ENCODE measurements at regions not wholly inside any gene's neighbourhood (a gene's known extent, or its start where the extent isn't known, plus 50 kb on each side); places are given as distances from the start of the nearest gene placed in this dataset.
A peak's percentile ranks its signal among the peaks of the same experiment; 100 is the strongest.

GRCh38 chr16:86052115-86052670, 153.2 kb downstream of the IRF8 start:
- no peak for DNase-seq (ENCODE audit: low read depth in 3 of 3, low spot score in 2 of 3)

GRCh38 chr16:86052926-86053325, 154.0 kb downstream of the IRF8 start:
- no peak for DNase-seq (ENCODE audit: low read depth in 3 of 3, low spot score in 2 of 3)

- no peak for DNase-seq (ENCODE audit: low read depth in 3 of 3, low spot score in 2 of 3)
Observed at GRCh38 chr16:86059253-86060171, 160.6 kb downstream of the IRF8 start.

- no peak for DNase-seq (ENCODE audit: low read depth in 3 of 3, low spot score in 2 of 3)
Observed at GRCh38 chr16:86060381-86061317, 161.7 kb downstream of the IRF8 start.

GRCh38 chr16:86061318-86061695, 162.3 kb downstream of the IRF8 start:
- no peak for DNase-seq (ENCODE audit: low read depth in 3 of 3, low spot score in 2 of 3)

- DNase-seq (ENCODE audit: low read depth in 3 of 3, low spot score in 2 of 3), result peak in 1 of 3 donors; percentile 27
Observed at GRCh38 chr16:86061721-86062120, 162.8 kb downstream of the IRF8 start.

- DNase-seq (ENCODE audit: low read depth in 3 of 3, low spot score in 2 of 3), result no peak
Observed at GRCh38 chr16:86062271-86062965, 163.5 kb downstream of the IRF8 start.

GRCh38 chr16:86063760-86064405, 164.9 kb downstream of the IRF8 start:
- DNase-seq (ENCODE audit: low read depth in 3 of 3, low spot score in 2 of 3), result no peak

GRCh38 chr16:86064431-86065250, 165.7 kb downstream of the IRF8 start:
- DNase-seq (ENCODE audit: low read depth in 3 of 3, low spot score in 2 of 3), result no peak

- DNase-seq (ENCODE audit: low read depth in 3 of 3, low spot score in 2 of 3), result no peak
Observed at GRCh38 chr16:86065711-86066110, 166.7 kb downstream of the IRF8 start.

- DNase-seq (ENCODE audit: low read depth in 3 of 3, low spot score in 2 of 3), result no peak
Observed at GRCh38 chr16:86066811-86067210, 167.8 kb downstream of the IRF8 start.

- DNase-seq (ENCODE audit: low read depth in 3 of 3, low spot score in 2 of 3), result no peak
Observed at GRCh38 chr16:86067516-86067915, 168.6 kb downstream of the IRF8 start.

- no peak for DNase-seq (ENCODE audit: low read depth in 3 of 3, low spot score in 2 of 3)
Observed at GRCh38 chr16:86067936-86068335, 169.0 kb downstream of the IRF8 start.

- DNase-seq (ENCODE audit: low read depth in 3 of 3, low spot score in 2 of 3), result no peak
Observed at GRCh38 chr16:86068722-86069121, 169.8 kb downstream of the IRF8 start.

- DNase-seq (ENCODE audit: low read depth in 3 of 3, low spot score in 2 of 3), result no peak
Observed at GRCh38 chr16:86069736-86070298, 170.9 kb downstream of the IRF8 start.

- no peak for DNase-seq (ENCODE audit: low read depth in 3 of 3, low spot score in 2 of 3)
Observed at GRCh38 chr16:86070484-86070883, 171.5 kb downstream of the IRF8 start.

GRCh38 chr16:86070971-86071370, 172.0 kb downstream of the IRF8 start:
- no peak for DNase-seq (ENCODE audit: low read depth in 3 of 3, low spot score in 2 of 3)

- no peak for DNase-seq (ENCODE audit: low read depth in 3 of 3, low spot score in 2 of 3)
Observed at GRCh38 chr16:86071611-86072240, 172.8 kb downstream of the IRF8 start.

Data from right renal cortex interstitium (tissue), 3 donors.